ENCODE measurements at regions not wholly inside any gene's neighbourhood (a gene's known extent, or its start where the extent isn't known, plus 50 kb on each side); places are given as distances from the start of the nearest gene placed in this dataset.

DNA sequence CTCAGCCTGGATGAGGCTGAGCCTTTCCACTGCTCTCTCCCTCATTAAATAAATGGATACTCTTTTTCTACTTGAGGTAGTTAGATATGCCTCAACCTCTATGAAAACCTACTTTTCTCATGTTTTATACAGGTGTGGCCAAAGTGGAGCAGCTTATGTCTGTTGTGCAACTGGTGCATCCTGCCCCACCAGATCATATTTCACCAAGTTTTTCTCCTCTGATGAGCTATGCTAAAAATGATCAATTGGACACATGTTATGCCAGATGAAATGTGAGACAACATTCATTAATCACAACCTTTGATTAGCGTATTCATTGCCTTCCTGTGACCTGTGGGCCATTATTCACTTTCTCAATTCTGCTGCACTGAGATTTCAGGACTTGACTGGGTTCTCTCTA, 106.9 kb upstream of the NEDD9 start:
- SMC1A ChIA-PET (ENCODE audit: uncharacterized antibody, unreplicated experiment): interaction anchor here (0.6 to 5.5 kb wide), 9 partner anchors 9 to 209 kb away, joined by 3 to 54 read pairs (median 6); no protein-coding TSS in a partner anchor

GRCh38 chr6:11337306-11337705, 104.8 kb upstream of the NEDD9 start:
- SMC1A ChIA-PET (ENCODE audit: uncharacterized antibody, unreplicated experiment): interaction anchor here (0.9 to 9.2 kb wide), 2 partner anchors 10 to 14 kb away, joined by 4 to 66 read pairs; no protein-coding TSS in a partner anchor
- Histone ChIP-seq H4K20me1 (ENCODE audit: control insufficient read depth, insufficient read depth) (no peaks in the 10 kb centered on the region), H3K27ac (ENCODE audit: control insufficient read depth, insufficient read depth) (no peak overlapping the region), H3K36me3 (ENCODE audit: control insufficient read depth in 2 of 2, insufficient read depth in 2 of 2, low read length in 1 of 2) (peaks cover 7 to 25% of the 10 kb centered on the region in 2 experiments; a peak in 3 of 4 replicates), H3K4me1 (ENCODE audit: control insufficient read depth, insufficient read depth, low read length) (peaks cover 7% of the 10 kb centered on the region), H3K9me3 (replicated peaks; ENCODE audit: control insufficient read depth, insufficient read depth, low read length) (peaks cover 3% of the 10 kb centered on the region; the same call in 2 of the 3 replicates), H2AFZ (ENCODE audit: control insufficient read depth, low read depth, low read length) (no peak overlapping the region), H3K9ac (ENCODE audit: control insufficient read depth, insufficient read depth, low read length) (no peak overlapping the region), H3K4me3 (no peak overlapping the region), H3K27me3 (replicated peaks in 1 of 2; ENCODE audit: control insufficient read depth in 2 of 2, insufficient read depth in 2 of 2, low read length in 1 of 2) (no peaks in the 10 kb centered on the region), H3K4me2 (ENCODE audit: control insufficient read depth, insufficient read depth) (no peak overlapping the region), H3K79me2 (ENCODE audit: control insufficient read depth, insufficient read depth, low read length) (peaks cover 15% of the 10 kb centered on the region)
- POLR2A ChIA-PET: no interaction called here
- RAD21 ChIA-PET (ENCODE audit: unreplicated experiment): interaction anchor here (1.2 kb wide), 1 partner anchor 61 kb away, joined by 3 read pairs; no protein-coding TSS in a partner anchor
- ATAC-seq: no peak
- no peak for FAIRE-seq
- TF ChIP-seq, protein P1, sequence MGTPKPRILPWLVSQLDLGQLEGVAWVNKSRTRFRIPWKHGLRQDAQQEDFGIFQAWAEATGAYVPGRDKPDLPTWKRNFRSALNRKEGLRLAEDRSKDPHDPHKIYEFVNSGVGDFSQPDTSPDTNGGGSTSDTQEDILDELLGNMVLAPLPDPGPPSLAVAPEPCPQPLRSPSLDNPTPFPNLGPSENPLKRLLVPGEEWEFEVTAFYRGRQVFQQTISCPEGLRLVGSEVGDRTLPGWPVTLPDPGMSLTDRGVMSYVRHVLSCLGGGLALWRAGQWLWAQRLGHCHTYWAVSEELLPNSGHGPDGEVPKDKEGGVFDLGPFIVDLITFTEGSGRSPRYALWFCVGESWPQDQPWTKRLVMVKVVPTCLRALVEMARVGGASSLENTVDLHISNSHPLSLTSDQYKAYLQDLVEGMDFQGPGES (IDR thresholded peaks at IDR 0.05): no peak
- no peak for TF ChIP-seq BMI1 (IDR thresholded peaks at IDR 0.05; ENCODE audit: borderline replicate concordance)
- BruUV-seq (replicated peaks): no TSS peak
- in situ Hi-C loops (cut with MboI) (no loop called here), intact Hi-C loops (cut with micrococcal nuclease; ENCODE audit: unreplicated experiment) (no loop called here)
- WGBS (ENCODE audit: insufficient coverage, insufficient replicate concordance, low lambda C conversion rate, missing lambda C conversion rate): 99% methylated on average over 5 of the region's 5 CpGs
- CTCF ChIA-PET: interaction anchor here (1.0 kb wide), 1 partner anchor 15 kb away, joined by 3 read pairs; no protein-coding TSS in a partner anchor
- DNase-seq (ENCODE audit: low read depth, low spot score): no peak

More for the DNA sequence above, 106.9 kb upstream of the NEDD9 start:
- H3K36me3 ChIP-seq (ENCODE audit: control insufficient read depth in 2 of 2, insufficient read depth in 2 of 2, low read length in 1 of 2): peaks cover 3 to 28% of the 10 kb centered on the region in 2 experiments; a peak in 3 of 4 replicates
- H3K4me3 ChIP-seq: no peak overlapping the region
- no peak for ATAC-seq
- in situ Hi-C loops (cut with MboI) (no loop called here), intact Hi-C loops (cut with micrococcal nuclease; ENCODE audit: unreplicated experiment) (no loop called here)
- H3K4me2 ChIP-seq (ENCODE audit: control insufficient read depth, insufficient read depth): no peak overlapping the region
- no peak overlapping the region for H2AFZ ChIP-seq (ENCODE audit: control insufficient read depth, low read depth, low read length)
- H3K27me3 ChIP-seq (replicated peaks in 1 of 2; ENCODE audit: control insufficient read depth in 2 of 2, insufficient read depth in 2 of 2, low read length in 1 of 2): no peaks in the 10 kb centered on the region
- H3K79me2 ChIP-seq (ENCODE audit: control insufficient read depth, insufficient read depth, low read length): peaks cover 21% of the 10 kb centered on the region
- H4K20me1 ChIP-seq (ENCODE audit: control insufficient read depth, insufficient read depth): no peaks in the 10 kb centered on the region
- peaks cover 1% of the 10 kb centered on the region; the same call in 2 of the 3 replicates for H3K9me3 ChIP-seq (replicated peaks; ENCODE audit: control insufficient read depth, insufficient read depth, low read length)
- no peak for FAIRE-seq
- POLR2A ChIA-PET: interaction anchor here (1.4 kb wide), 1 partner anchor 22 kb away, joined by 4 read pairs; no protein-coding TSS in a partner anchor
- no peak overlapping the region for H3K9ac ChIP-seq (ENCODE audit: control insufficient read depth, insufficient read depth, low read length)
- RAD21 ChIA-PET (ENCODE audit: unreplicated experiment): interaction anchor here (1.1 to 1.4 kb wide), 3 partner anchors 23 to 121 kb away, joined by 3 read pairs; no protein-coding TSS in a partner anchor
- TF ChIP-seq MTA3 (IDR thresholded peaks at IDR 0.05; ENCODE audit: borderline replicate concordance, low read length): no peak
- TF ChIP-seq ATF7 (IDR thresholded peaks at IDR 0.05; ENCODE audit: low read depth): no peak
- TF ChIP-seq MYB (IDR thresholded peaks at IDR 0.05; ENCODE audit: borderline replicate concordance, low read depth, low read length): no peak
- no TSS peak for BruUV-seq (replicated peaks)
- peaks cover 17% of the 10 kb centered on the region for H3K4me1 ChIP-seq (ENCODE audit: control insufficient read depth, insufficient read depth, low read length)
- no peak for DNase-seq (ENCODE audit: low read depth, low spot score)
- CTCF ChIA-PET: interaction anchor here (0.8 to 1.2 kb wide), 3 partner anchors 8 to 195 kb away, joined by 3 to 7 read pairs (median 4); no protein-coding TSS in a partner anchor
- 100% methylated on average over 1 of the region's 1 CpG for WGBS (ENCODE audit: insufficient coverage, insufficient replicate concordance, low lambda C conversion rate, missing lambda C conversion rate)
- H3K27ac ChIP-seq (ENCODE audit: control insufficient read depth, insufficient read depth): no peak overlapping the region

All from GM12878 (cell line).